ENCODE measurements at regions not wholly inside any gene's neighbourhood (a gene's known extent, or its start where the extent isn't known, plus 50 kb on each side); places are given as distances from the start of the nearest gene placed in this dataset.

GRCh38 chr14:76953311-76953945 lies 75.1 kb downstream of the IRF2BPL start:
- intact Hi-C loops (cut with DNase I; ENCODE audit: low total_unique reads): loop anchor here (5.0 kb wide), 1 partner anchor 36 kb away; no protein-coding TSS in a partner anchor
- H3K27me3 ChIP-seq (replicated peaks in 1 of 7): no peaks in the 10 kb centered on the region
- H3K4me1 ChIP-seq: peaks cover 39 to 93% (median 74%) of the 10 kb centered on the region in 6 donors
- 21 to 39% (median 25%) methylated on average over 7 to 10 of the region's 10 CpGs for WGBS, 5 donors
- peak overlapping the region; percentile 88 to 99 (median 96) for H3K27ac ChIP-seq
- DNase-seq: peak; percentile 90
- no peaks in the 10 kb centered on the region for H3K36me3 ChIP-seq
- peak in 1 of 11 experiments; percentile 8 for TF ChIP-seq CTCF (IDR thresholded peaks at IDR 0.05 in 8 of 11, conservative IDR thresholded peaks at IDR 0.05 in 3 of 11)
- peak in 2 of 3 donors; percentile 80 to 86 for TF ChIP-seq POLR2AphosphoS5 (IDR thresholded peaks at IDR 0.05)
- TF ChIP-seq POLR2A (IDR thresholded peaks at IDR 0.05): no peak
- H3K9me3 ChIP-seq: no peaks in the 10 kb centered on the region
- peak overlapping the region in 2 of 8 donors; percentile 11 to 53 for H3K4me3 ChIP-seq

GRCh38 chr14:76951166-76951565 lies 77.3 kb downstream of the IRF2BPL start:
- H3K36me3 ChIP-seq: no peaks in the 10 kb centered on the region
- H3K4me3 ChIP-seq: no peak overlapping the region
- TF ChIP-seq CTCF (IDR thresholded peaks at IDR 0.05 in 8 of 11, conservative IDR thresholded peaks at IDR 0.05 in 3 of 11): no peak
- TF ChIP-seq POLR2AphosphoS5 (IDR thresholded peaks at IDR 0.05): no peak
- TF ChIP-seq POLR2A (IDR thresholded peaks at IDR 0.05): no peak
- peak overlapping the region in 7 of 8 donors; percentile 27 to 75 (median 54) for H3K27ac ChIP-seq
- H3K27me3 ChIP-seq (replicated peaks in 1 of 7): no peaks in the 10 kb centered on the region
- no peak for DNase-seq
- WGBS, 5 donors: 59 to 81% (median 72%) methylated on average over 8 of the region's 8 CpGs
- intact Hi-C loops (cut with DNase I; ENCODE audit: low total_unique reads): loop anchor here (5.0 kb wide), 1 partner anchor 34 kb away; no protein-coding TSS in a partner anchor
- no peaks in the 10 kb centered on the region for H3K9me3 ChIP-seq
- peaks cover 43 to 92% (median 71%) of the 10 kb centered on the region in 6 donors for H3K4me1 ChIP-seq

GRCh38 chr14:76950055-76951020 lies 78.2 kb downstream of the IRF2BPL start:
- no peak for DNase-seq
- Histone ChIP-seq H3K27ac (peak overlapping the region in 7 of 8 donors; percentile 27 to 75 (median 54)), H3K27me3 (replicated peaks in 1 of 7) (no peaks in the 10 kb centered on the region), H3K9me3 (no peaks in the 10 kb centered on the region), H3K4me1 (peaks cover 35 to 83% (median 63%) of the 10 kb centered on the region in 6 donors), H3K36me3 (no peaks in the 10 kb centered on the region), H3K4me3 (no peak overlapping the region)
- TF ChIP-seq POLR2AphosphoS5 (IDR thresholded peaks at IDR 0.05) (peak in 1 of 3 donors; percentile 23), POLR2A (IDR thresholded peaks at IDR 0.05) (no peak)
- WGBS, 5 donors: 56 to 70% (median 61%) methylated on average over 12 to 14 of the region's 14 CpGs
- intact Hi-C loops (cut with DNase I; ENCODE audit: low total_unique reads): loop anchor here (5.0 kb wide), 1 partner anchor 33 kb away; no protein-coding TSS in a partner anchor

- TF ChIP-seq CTCF (IDR thresholded peaks at IDR 0.05 in 8 of 11, conservative IDR thresholded peaks at IDR 0.05 in 3 of 11) (no peak), POLR2AphosphoS5 (IDR thresholded peaks at IDR 0.05) (no peak), POLR2A (IDR thresholded peaks at IDR 0.05) (no peak)
- no peaks in the 10 kb centered on the region for H3K36me3 ChIP-seq
- DNase-seq: no peak
- peaks cover 21 to 70% (median 50%) of the 10 kb centered on the region in 6 donors for H3K4me1 ChIP-seq
- intact Hi-C loops (cut with DNase I; ENCODE audit: low total_unique reads): no loop called here
- no peaks in the 10 kb centered on the region for H3K9me3 ChIP-seq
- 90 to 98% (median 94%) methylated on average over 6 of the region's 6 CpGs for WGBS, 5 donors
- no peak overlapping the region for H3K4me3 ChIP-seq
- peak overlapping the region in 1 of 8 donors; percentile 79 for H3K27ac ChIP-seq
- no peaks in the 10 kb centered on the region for H3K27me3 ChIP-seq (replicated peaks in 1 of 7)
These were observed 79.5 kb downstream of the IRF2BPL start for GRCh38 chr14:76948976-76949375.
